ENCODE measurements at regions not wholly inside any gene's neighbourhood (a gene's known extent, or its start where the extent isn't known, plus 50 kb on each side); places are given as distances from the start of the nearest gene placed in this dataset.

DNA sequence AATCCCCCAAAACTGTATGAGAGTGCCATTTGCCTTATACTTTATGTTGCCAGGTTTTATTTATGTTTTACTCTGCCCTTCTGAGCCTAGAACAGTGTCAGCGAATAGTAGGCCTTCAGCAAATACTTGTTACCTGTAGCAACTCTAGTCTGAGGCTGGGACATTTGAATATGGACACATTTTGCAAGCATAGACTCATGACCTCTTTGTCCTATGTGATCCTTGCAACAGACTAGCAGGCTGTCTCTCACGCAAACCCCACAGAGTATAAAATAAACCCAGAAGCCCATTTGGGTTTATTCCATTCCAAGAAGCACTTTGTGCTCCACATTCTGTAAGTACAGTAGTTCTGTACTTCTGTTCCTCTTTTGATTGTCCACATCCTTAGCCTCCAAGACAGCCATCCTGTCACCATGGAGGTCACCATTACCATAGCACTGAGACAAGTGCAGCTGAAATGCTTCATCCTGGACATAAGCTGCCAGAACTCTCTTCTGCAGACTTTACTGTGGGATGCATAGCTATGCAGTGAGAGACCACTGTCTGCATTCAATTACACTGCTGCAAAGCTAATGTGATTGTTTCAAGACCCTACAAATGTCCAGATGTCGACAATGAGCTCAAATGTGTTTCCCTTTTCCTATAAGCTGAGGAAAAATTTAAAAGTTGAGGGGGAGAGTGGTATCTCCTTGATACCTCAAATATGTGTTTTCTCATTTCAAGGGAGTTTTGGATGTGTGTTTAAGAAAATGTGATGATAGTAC is 425.7 kb downstream of the PID1 start:
- TF ChIP-seq, protein P1, sequence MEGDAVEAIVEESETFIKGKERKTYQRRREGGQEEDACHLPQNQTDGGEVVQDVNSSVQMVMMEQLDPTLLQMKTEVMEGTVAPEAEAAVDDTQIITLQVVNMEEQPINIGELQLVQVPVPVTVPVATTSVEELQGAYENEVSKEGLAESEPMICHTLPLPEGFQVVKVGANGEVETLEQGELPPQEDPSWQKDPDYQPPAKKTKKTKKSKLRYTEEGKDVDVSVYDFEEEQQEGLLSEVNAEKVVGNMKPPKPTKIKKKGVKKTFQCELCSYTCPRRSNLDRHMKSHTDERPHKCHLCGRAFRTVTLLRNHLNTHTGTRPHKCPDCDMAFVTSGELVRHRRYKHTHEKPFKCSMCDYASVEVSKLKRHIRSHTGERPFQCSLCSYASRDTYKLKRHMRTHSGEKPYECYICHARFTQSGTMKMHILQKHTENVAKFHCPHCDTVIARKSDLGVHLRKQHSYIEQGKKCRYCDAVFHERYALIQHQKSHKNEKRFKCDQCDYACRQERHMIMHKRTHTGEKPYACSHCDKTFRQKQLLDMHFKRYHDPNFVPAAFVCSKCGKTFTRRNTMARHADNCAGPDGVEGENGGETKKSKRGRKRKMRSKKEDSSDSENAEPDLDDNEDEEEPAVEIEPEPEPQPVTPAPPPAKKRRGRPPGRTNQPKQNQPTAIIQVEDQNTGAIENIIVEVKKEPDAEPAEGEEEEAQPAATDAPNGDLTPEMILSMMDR (IDR thresholded peaks at IDR 0.05) = no peak
- no peak for TF ChIP-seq POLR2AphosphoS5 (IDR thresholded peaks at IDR 0.05)
- TF ChIP-seq POLR2A (IDR thresholded peaks at IDR 0.05) = no peak
